ENCODE measurements at regions not wholly inside any gene's neighbourhood (a gene's known extent, or its start where the extent isn't known, plus 50 kb on each side); places are given as distances from the start of the nearest gene placed in this dataset.

DNA sequence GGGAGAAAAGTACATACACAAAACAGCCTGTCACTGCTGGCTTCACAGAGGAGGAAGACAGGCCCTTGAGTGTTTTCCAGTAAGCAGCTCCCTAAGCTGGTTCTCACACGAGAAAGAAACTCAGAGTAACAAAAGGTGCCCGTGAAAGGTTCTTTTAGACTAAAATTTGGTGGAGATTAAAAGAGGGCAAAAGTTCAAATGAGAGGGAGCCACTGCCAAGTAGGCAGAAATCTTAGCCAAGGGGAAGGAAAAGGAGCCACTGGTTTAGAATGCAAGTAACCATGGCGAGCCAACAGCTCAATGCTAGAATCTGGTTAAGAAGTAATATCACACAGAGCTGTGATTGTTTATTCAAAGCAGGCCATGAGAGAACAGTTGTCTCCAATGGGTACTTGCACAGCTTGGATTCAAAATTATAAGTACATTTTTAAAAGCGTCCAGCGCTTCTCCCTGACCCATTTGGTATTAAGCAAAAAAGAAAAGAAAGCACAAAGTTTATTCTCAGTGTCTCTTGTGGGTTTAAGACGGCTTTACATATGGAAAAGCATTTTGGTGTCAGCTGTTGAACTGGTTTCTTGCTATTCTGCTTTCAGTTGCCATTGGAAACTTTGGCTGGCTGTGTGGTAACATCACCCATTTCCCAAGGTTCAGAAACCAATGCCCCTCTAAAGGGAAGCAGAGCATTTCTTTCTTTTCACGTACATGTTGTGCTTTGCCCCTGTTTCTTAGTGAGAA, 648.5 kb downstream of the RNF144B start:
- H2AFZ ChIP-seq (ENCODE audit: low read depth, low read length, severe bottlenecking) = no peak overlapping the region
- no peaks in the 10 kb centered on the region for H3F3A ChIP-seq (ENCODE audit: insufficient read depth)
- no peaks in the 10 kb centered on the region for H3K79me2 ChIP-seq (ENCODE audit: insufficient read depth, low read length)
- no peaks in the 10 kb centered on the region for H4K20me1 ChIP-seq (ENCODE audit: low read depth, low read length)
- no peak overlapping the region for H3K27ac ChIP-seq (ENCODE audit: low read depth, low read length)
- TF ChIP-seq EZH2phosphoT487 (conservative IDR thresholded peaks at IDR 0.05; ENCODE audit: low read length) = no peak
- no peak overlapping the region for H3K4me3 ChIP-seq (ENCODE audit: insufficient read depth, low read length, poor library complexity, severe bottlenecking)
- no peak overlapping the region for H3K9ac ChIP-seq (ENCODE audit: low read length)
- no peaks in the 10 kb centered on the region for H3K9me3 ChIP-seq (ENCODE audit: insufficient read depth, low read length)
- no peaks in the 10 kb centered on the region for H3K36me3 ChIP-seq (ENCODE audit: low read length)
- no peaks in the 10 kb centered on the region for H3K9me2 ChIP-seq (replicated peaks; ENCODE audit: insufficient read depth, low read length)
- no peak overlapping the region for H3K4me2 ChIP-seq (ENCODE audit: low read depth, low read length, poor library complexity, severe bottlenecking)
- no peaks in the 10 kb centered on the region for H3K27me3 ChIP-seq (ENCODE audit: low read length)

DNA sequence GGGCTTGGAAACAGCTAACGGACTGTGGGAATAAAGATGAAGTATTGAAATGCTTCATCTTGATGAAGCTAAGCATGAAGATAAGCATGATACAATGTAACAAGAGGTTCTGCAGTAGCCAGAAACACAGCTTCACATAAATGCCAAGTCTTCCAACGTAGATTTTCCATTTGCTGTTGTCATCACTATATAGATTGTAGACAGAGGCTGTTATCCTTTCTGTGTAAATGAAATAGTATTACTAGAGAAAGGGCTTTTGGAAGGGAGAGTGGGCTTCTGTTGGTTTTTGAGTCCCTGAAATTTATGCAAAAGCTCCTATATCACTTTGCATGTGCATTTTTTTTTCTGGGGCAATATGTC, 649.0 kb downstream of the RNF144B start:
- H3K79me2 ChIP-seq (ENCODE audit: insufficient read depth, low read length) = no peaks in the 10 kb centered on the region
- no peak overlapping the region for H3K4me3 ChIP-seq (ENCODE audit: insufficient read depth, low read length, poor library complexity, severe bottlenecking)
- no peaks in the 10 kb centered on the region for H3K9me2 ChIP-seq (replicated peaks; ENCODE audit: insufficient read depth, low read length)
- H2AFZ ChIP-seq (ENCODE audit: low read depth, low read length, severe bottlenecking) = no peak overlapping the region
- no peak overlapping the region for H3K27ac ChIP-seq (ENCODE audit: low read depth, low read length)
- H3K9ac ChIP-seq (ENCODE audit: low read length) = no peak overlapping the region
- H4K20me1 ChIP-seq (ENCODE audit: low read depth, low read length) = no peaks in the 10 kb centered on the region
- TF ChIP-seq, protein P1, sequence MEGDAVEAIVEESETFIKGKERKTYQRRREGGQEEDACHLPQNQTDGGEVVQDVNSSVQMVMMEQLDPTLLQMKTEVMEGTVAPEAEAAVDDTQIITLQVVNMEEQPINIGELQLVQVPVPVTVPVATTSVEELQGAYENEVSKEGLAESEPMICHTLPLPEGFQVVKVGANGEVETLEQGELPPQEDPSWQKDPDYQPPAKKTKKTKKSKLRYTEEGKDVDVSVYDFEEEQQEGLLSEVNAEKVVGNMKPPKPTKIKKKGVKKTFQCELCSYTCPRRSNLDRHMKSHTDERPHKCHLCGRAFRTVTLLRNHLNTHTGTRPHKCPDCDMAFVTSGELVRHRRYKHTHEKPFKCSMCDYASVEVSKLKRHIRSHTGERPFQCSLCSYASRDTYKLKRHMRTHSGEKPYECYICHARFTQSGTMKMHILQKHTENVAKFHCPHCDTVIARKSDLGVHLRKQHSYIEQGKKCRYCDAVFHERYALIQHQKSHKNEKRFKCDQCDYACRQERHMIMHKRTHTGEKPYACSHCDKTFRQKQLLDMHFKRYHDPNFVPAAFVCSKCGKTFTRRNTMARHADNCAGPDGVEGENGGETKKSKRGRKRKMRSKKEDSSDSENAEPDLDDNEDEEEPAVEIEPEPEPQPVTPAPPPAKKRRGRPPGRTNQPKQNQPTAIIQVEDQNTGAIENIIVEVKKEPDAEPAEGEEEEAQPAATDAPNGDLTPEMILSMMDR (IDR thresholded peaks at IDR 0.05; ENCODE audit: insufficient read depth, low read length, poor library complexity, severe bottlenecking) = no peak
- no peak for TF ChIP-seq EZH2phosphoT487 (conservative IDR thresholded peaks at IDR 0.05; ENCODE audit: low read length)
- H3K9me3 ChIP-seq (ENCODE audit: insufficient read depth, low read length) = no peaks in the 10 kb centered on the region
- H3F3A ChIP-seq (ENCODE audit: insufficient read depth) = no peaks in the 10 kb centered on the region
- H3K27me3 ChIP-seq (ENCODE audit: low read length) = no peaks in the 10 kb centered on the region
- H3K36me3 ChIP-seq (ENCODE audit: low read length) = no peaks in the 10 kb centered on the region
- H3K4me2 ChIP-seq (ENCODE audit: low read depth, low read length, poor library complexity, severe bottlenecking) = no peak overlapping the region

DNA sequence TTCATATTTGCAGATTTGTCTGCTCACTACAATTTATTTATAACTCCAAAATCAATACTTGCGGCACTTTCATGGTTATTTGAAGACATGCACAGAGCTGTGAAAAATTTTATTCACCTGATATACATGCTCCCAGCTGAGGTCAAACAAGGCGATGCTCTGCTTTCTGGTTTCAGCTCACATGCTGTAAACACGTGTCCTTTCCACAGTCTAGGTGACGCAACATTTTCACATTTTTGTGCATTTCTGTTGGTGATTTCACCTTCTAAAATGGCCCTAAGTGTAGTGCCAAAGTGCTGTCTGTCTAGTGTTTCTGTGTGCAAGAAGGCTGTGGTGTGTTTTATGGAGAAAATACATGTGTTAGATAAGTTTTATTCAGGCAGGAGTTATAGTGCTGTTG, 650.5 kb downstream of the RNF144B start:
- no peaks in the 10 kb centered on the region for H3K9me2 ChIP-seq (replicated peaks; ENCODE audit: insufficient read depth, low read length)
- no peaks in the 10 kb centered on the region for H3K27me3 ChIP-seq (ENCODE audit: low read length)
- no peak overlapping the region for H3K9ac ChIP-seq (ENCODE audit: low read length)
- H3K36me3 ChIP-seq (ENCODE audit: low read length) = no peaks in the 10 kb centered on the region
- H3K79me2 ChIP-seq (ENCODE audit: insufficient read depth, low read length) = no peaks in the 10 kb centered on the region
- TF ChIP-seq, protein P1 (IDR thresholded peaks at IDR 0.05; ENCODE audit: insufficient read depth, low read length, poor library complexity, severe bottlenecking) = no peak
- TF ChIP-seq EZH2phosphoT487 (conservative IDR thresholded peaks at IDR 0.05; ENCODE audit: low read length) = no peak
- H2AFZ ChIP-seq (ENCODE audit: low read depth, low read length, severe bottlenecking) = no peak overlapping the region
- no peak overlapping the region for H3K27ac ChIP-seq (ENCODE audit: low read depth, low read length)
- H4K20me1 ChIP-seq (ENCODE audit: low read depth, low read length) = no peaks in the 10 kb centered on the region
- H3K9me3 ChIP-seq (ENCODE audit: insufficient read depth, low read length) = no peaks in the 10 kb centered on the region
- no peaks in the 10 kb centered on the region for H3F3A ChIP-seq (ENCODE audit: insufficient read depth)
- no peak overlapping the region for H3K4me2 ChIP-seq (ENCODE audit: low read depth, low read length, poor library complexity, severe bottlenecking)
- no peak overlapping the region for H3K4me3 ChIP-seq (ENCODE audit: insufficient read depth, low read length, poor library complexity, severe bottlenecking)

DNA sequence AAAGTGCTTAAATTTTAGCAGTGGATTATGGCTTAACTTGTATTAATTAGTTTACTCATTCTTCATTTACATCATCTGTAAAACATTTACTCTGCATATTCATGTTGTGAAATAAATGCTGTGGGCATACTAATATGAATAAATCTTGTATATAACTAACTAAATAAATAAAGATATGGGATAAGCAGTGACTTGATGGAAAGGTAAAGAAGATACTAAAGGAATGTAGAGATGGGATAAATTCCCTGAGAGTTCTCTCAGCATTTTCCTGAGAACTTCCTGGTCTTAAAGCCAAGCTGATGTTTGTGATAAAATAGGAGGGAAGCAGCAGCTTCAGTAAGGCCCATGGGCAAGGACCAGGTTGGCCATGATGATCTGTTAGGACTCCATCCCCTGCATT, 652.1 kb downstream of the RNF144B start:
- Histone ChIP-seq H3K27me3 (ENCODE audit: low read length) (no peaks in the 10 kb centered on the region), H2AFZ (ENCODE audit: low read depth, low read length, severe bottlenecking) (no peak overlapping the region), H3K79me2 (ENCODE audit: insufficient read depth, low read length) (no peaks in the 10 kb centered on the region), H3K27ac (ENCODE audit: low read depth, low read length) (no peak overlapping the region), H3K4me2 (ENCODE audit: low read depth, low read length, poor library complexity, severe bottlenecking) (no peak overlapping the region), H3K9me3 (ENCODE audit: insufficient read depth, low read length) (no peaks in the 10 kb centered on the region), H3K36me3 (ENCODE audit: low read length) (no peaks in the 10 kb centered on the region), H3F3A (ENCODE audit: insufficient read depth) (no peaks in the 10 kb centered on the region), H3K9me2 (replicated peaks; ENCODE audit: insufficient read depth, low read length) (no peaks in the 10 kb centered on the region), H3K4me3 (ENCODE audit: insufficient read depth, low read length, poor library complexity, severe bottlenecking) (no peak overlapping the region), H4K20me1 (ENCODE audit: low read depth, low read length) (no peaks in the 10 kb centered on the region), H3K9ac (ENCODE audit: low read length) (no peak overlapping the region)
- no peak for TF ChIP-seq EZH2phosphoT487 (conservative IDR thresholded peaks at IDR 0.05; ENCODE audit: low read length)
- TF ChIP-seq, protein P1 (IDR thresholded peaks at IDR 0.05; ENCODE audit: insufficient read depth, low read length, poor library complexity, severe bottlenecking) = no peak
